HEK293 (cell line): ENCODE measurements at regions not wholly inside any gene's neighbourhood (a gene's known extent, or its start where the extent isn't known, plus 50 kb on each side); places are given as distances from the start of the nearest gene placed in this dataset.
A peak's percentile ranks its signal among the peaks of the same experiment; 100 is the strongest.

ENCODE experiments used
- CTCF ChIA-PET: fragments of 350-600 bp; formaldehyde crosslinking; extraction: SDS; loops from one replicate; lab custom pipeline; 2021; ENCODE audit warnings: antibody characterized with exemption; lab: Yijun Ruan, JAX
- POLR2A ChIA-PET: fragments of 300-600 bp; formaldehyde crosslinking; extraction: SDS; loops from one replicate; lab custom pipeline; 2020; ENCODE audit warnings: antibody characterized with exemption, inconsistent platforms; lab: Yijun Ruan, JAX
- H3K27ac ChIP-seq: fragments of 200-500 bp; sonication (Bioruptor generic); 2 replicates; pipeline ENCODE4 v1.5.1; 2014; ENCODE audit warnings: low read depth, low read length, control low read depth, inconsistent platforms; ENCODE audit errors: extremely low read depth
- H3K36me3 ChIP-seq, 2 experiments: fragments of 200-500 bp in 1 of 2; sonication (Bioruptor generic) in 1 of 2; 1 replicate in 1 of 2; 2 replicates in 1 of 2; pipeline ENCODE4 v1.5.1; 2014 to 2017; ENCODE audit warnings: inconsistent platforms in 2 of 2, low read length in 2 of 2; ENCODE audit not compliant: control insufficient read depth in 2 of 2, insufficient read depth in 1 of 2
- H3K4me1 ChIP-seq: fragments of 200-500 bp; sonication (Bioruptor generic); 2 replicates; pipeline ENCODE4 v1.5.1; 2014; ENCODE audit warnings: mild to moderate bottlenecking, low read length, inconsistent platforms; ENCODE audit not compliant: control insufficient read depth, insufficient read depth
- H3K4me3 ChIP-seq: 2 replicates; pipeline ENCODE4 v1.5.1; 2011; ENCODE audit warnings: low read depth, mild to moderate bottlenecking, control low read depth, low read length, moderate library complexity
- H3K9me3 ChIP-seq: fragments of 200-500 bp; sonication (Bioruptor generic); 2 replicates; pipeline ENCODE4 v1.5.1; 2014; ENCODE audit warnings: low read depth, low read length, inconsistent platforms; ENCODE audit not compliant: control insufficient read depth, insufficient read depth
- IKZF3 ChIP-seq: fragments of 450-650 bp; IDR thresholded peaks from 2 replicates; pipeline ENCODE4 v1.5.0; 2018; ENCODE audit warnings: missing biosample characterization, mild to moderate bottlenecking, missing genetic modification characterization, moderate library complexity
- REPIN1 ChIP-seq: fragments of 450-650 bp; formaldehyde crosslinking; IDR thresholded peaks from 2 replicates; pipeline ENCODE4 v1.5.1; 2017; ENCODE audit warnings: missing biosample characterization, missing genetic modification characterization, low read depth
- ZBTB11 ChIP-seq: fragments of 450-650 bp; formaldehyde crosslinking; conservative IDR thresholded peaks from 2 replicates; pipeline ENCODE4 v1.5.1; 2016; ENCODE audit warnings: low read depth, missing biosample characterization, missing genetic modification characterization
- ZNF302 ChIP-seq: fragments of 450-650 bp; formaldehyde crosslinking; IDR thresholded peaks from 2 replicates; pipeline ENCODE4 v1.5.1; 2016; ENCODE audit warnings: missing biosample characterization, missing genetic modification characterization, low read depth
- ZNF426 ChIP-seq: fragments of 450-650 bp; formaldehyde crosslinking; IDR thresholded peaks from 2 replicates; pipeline ENCODE4 v1.5.1; 2017; ENCODE audit warnings: missing biosample characterization, missing genetic modification characterization, mild to moderate bottlenecking, inconsistent platforms, moderate library complexity
- ZNF514 ChIP-seq: fragments of 450-650 bp; formaldehyde crosslinking; IDR thresholded peaks from 2 replicates; pipeline ENCODE4 v1.5.1; 2016; ENCODE audit warnings: missing biosample characterization, missing genetic modification characterization
- ZNF624 ChIP-seq: fragments of 450-650 bp; formaldehyde crosslinking; IDR thresholded peaks from 2 replicates; pipeline ENCODE4 v1.5.1; 2017; ENCODE audit warnings: missing biosample characterization, missing genetic modification characterization
- ZNF639 ChIP-seq: fragments of 450-650 bp; formaldehyde crosslinking; IDR thresholded peaks from 2 replicates; pipeline ENCODE4 v1.5.1; 2016; ENCODE audit warnings: missing biosample characterization, missing genetic modification characterization
- ZNF791 ChIP-seq: fragments of 450-650 bp; formaldehyde crosslinking; IDR thresholded peaks from 2 replicates; pipeline ENCODE4 v1.5.1; 2016; ENCODE audit warnings: missing biosample characterization, missing genetic modification characterization
- ZNF792 ChIP-seq: fragments of 450-650 bp; formaldehyde crosslinking; IDR thresholded peaks from 2 replicates; pipeline ENCODE4 v1.5.1; 2016; ENCODE audit warnings: missing biosample characterization, missing genetic modification characterization
- ZSCAN30 ChIP-seq: fragments of 450-650 bp; IDR thresholded peaks from 2 replicates; pipeline ENCODE4 v1.5.1; 2018; ENCODE audit warnings: missing biosample characterization, mild to moderate bottlenecking, missing genetic modification characterization, moderate library complexity
- TF ChIP-seq, protein P1 (sequence below): fragments of 450-650 bp; formaldehyde crosslinking; IDR thresholded peaks from 2 replicates; pipeline ENCODE4 v1.5.1; 2016; ENCODE audit warnings: missing biosample characterization, missing genetic modification characterization

DNA sequence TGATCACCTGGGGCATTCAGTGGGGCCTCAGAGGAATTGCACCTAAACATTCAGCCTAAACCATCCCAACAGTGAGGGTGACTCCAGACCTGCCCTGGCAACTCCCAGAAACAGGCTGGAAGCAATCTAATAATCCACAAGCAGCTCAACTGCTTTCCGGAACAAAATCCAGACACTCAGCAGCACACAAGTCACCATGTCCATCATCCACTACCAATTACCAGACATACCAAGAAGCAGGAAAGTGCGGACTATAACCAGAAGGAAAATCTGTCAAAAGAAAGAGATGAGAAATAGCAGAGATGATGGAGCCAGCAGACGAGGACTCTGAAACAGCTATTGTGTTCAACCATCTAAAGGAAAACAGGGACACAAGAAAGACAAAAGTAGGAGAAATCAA, 342.6 kb upstream of the ZMIZ1 start:
- H3K4me3 ChIP-seq: no peak overlapping the region
- CTCF ChIA-PET: interaction anchor here (0.6 kb wide), 1 partner anchor 268 kb away, joined by 3 read pairs; no protein-coding TSS in a partner anchor
- TF ChIP-seq ZNF792 (tag by site-specific recombination) (no peak), ZBTB11 (tag by site-specific recombination) (no peak), REPIN1 (no peak), ZNF302 (no peak), IKZF3 (tag by site-specific recombination) (no peak), ZNF426 (tag by site-specific recombination) (no peak), ZNF514 (tag by site-specific recombination) (no peak)
- H3K36me3 ChIP-seq: no peaks in the 10 kb centered on the region
- no peak overlapping the region for H3K27ac ChIP-seq
- no peaks in the 10 kb centered on the region for H3K4me1 ChIP-seq
- no peaks in the 10 kb centered on the region for H3K9me3 ChIP-seq
- POLR2A ChIA-PET: no interaction called here

DNA sequence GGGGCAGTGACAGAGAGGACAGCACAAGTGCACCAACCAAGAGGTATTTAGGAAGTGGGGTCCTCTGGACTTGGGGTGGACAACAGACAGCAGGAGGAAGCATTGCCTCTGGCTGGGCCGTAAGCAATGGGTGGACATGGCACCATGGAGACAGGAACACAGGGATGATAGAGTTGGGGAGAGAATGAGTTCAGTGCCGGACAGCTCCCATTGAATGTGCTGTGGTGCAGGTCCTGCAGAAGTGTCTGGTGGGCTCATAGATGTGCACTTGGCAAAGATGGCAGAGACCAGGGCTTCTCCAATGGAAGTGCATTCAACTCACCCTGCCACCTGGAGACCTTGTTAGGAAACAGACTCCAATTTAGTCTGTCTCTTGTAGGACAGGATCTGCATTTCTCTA, 341.5 kb upstream of the ZMIZ1 start:
- no peaks in the 10 kb centered on the region for H3K36me3 ChIP-seq
- no peak overlapping the region for H3K27ac ChIP-seq
- TF ChIP-seq, protein P1, sequence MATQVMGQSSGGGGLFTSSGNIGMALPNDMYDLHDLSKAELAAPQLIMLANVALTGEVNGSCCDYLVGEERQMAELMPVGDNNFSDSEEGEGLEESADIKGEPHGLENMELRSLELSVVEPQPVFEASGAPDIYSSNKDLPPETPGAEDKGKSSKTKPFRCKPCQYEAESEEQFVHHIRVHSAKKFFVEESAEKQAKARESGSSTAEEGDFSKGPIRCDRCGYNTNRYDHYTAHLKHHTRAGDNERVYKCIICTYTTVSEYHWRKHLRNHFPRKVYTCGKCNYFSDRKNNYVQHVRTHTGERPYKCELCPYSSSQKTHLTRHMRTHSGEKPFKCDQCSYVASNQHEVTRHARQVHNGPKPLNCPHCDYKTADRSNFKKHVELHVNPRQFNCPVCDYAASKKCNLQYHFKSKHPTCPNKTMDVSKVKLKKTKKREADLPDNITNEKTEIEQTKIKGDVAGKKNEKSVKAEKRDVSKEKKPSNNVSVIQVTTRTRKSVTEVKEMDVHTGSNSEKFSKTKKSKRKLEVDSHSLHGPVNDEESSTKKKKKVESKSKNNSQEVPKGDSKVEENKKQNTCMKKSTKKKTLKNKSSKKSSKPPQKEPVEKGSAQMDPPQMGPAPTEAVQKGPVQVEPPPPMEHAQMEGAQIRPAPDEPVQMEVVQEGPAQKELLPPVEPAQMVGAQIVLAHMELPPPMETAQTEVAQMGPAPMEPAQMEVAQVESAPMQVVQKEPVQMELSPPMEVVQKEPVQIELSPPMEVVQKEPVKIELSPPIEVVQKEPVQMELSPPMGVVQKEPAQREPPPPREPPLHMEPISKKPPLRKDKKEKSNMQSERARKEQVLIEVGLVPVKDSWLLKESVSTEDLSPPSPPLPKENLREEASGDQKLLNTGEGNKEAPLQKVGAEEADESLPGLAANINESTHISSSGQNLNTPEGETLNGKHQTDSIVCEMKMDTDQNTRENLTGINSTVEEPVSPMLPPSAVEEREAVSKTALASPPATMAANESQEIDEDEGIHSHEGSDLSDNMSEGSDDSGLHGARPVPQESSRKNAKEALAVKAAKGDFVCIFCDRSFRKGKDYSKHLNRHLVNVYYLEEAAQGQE (tag by site-specific recombination): peak; percentile 86
- TF ChIP-seq ZNF624 (no peak), ZNF791 (no peak)
- H3K4me1 ChIP-seq: no peaks in the 10 kb centered on the region
- ChIA-PET CTCF (interaction anchor here (0.5 kb wide), 1 partner anchor 180 kb away, joined by 3 read pairs; no protein-coding TSS in a partner anchor), POLR2A (no interaction called here)
- H3K4me3 ChIP-seq: no peak overlapping the region
- H3K9me3 ChIP-seq: no peaks in the 10 kb centered on the region

DNA sequence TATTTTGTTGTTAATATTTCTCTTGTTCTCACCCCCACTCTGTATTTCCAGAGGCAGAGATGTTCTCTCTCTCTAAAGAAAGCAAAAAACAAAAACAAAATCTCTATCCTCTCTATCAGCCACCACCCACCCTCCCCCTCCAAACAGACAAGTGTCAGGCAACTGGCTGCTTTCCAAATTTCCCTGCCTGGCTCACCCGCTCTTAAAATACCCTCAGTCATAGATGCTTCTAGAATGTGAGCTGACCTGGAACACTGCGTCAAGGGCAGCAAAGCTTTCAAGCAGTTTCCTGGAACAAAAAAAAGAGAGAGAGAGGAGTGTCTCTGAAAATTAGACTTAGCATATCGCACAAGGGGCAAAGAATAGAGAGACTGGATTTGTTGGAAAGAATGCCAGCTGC, 341.0 kb upstream of the ZMIZ1 start:
- Histone ChIP-seq H3K36me3 (no peaks in the 10 kb centered on the region), H3K9me3 (no peaks in the 10 kb centered on the region), H3K27ac (no peak overlapping the region), H3K4me1 (no peaks in the 10 kb centered on the region), H3K4me3 (no peak overlapping the region)
- ChIA-PET CTCF (no interaction called here), POLR2A (no interaction called here)
- TF ChIP-seq ZNF639 (tag by site-specific recombination): no peak
- TF ChIP-seq ZSCAN30 (tag by site-specific recombination): no peak
